OCI-LY3 (cell line): ENCODE measurements at regions not wholly inside any gene's neighbourhood (a gene's known extent, or its start where the extent isn't known, plus 50 kb on each side); places are given as distances from the start of the nearest gene placed in this dataset.

Source experiments
- EZH2phosphoT487 ChIP-seq: fragments of 200-600 bp; shearing (Covaris generic); IDR thresholded peaks from 2 replicates; pipeline ENCODE4 v1.6.1; 2018; ENCODE audit warnings: antibody characterized with exemption, mixed run types, low read depth
- TF ChIP-seq, protein P1 (sequence below): fragments of 200-600, 300-600 bp; sonication (generic); IDR thresholded peaks from 2 replicates; pipeline ENCODE4 v1.5.1; 2014; ENCODE audit warnings: antibody characterized with exemption, low read length, low read depth

DNA sequence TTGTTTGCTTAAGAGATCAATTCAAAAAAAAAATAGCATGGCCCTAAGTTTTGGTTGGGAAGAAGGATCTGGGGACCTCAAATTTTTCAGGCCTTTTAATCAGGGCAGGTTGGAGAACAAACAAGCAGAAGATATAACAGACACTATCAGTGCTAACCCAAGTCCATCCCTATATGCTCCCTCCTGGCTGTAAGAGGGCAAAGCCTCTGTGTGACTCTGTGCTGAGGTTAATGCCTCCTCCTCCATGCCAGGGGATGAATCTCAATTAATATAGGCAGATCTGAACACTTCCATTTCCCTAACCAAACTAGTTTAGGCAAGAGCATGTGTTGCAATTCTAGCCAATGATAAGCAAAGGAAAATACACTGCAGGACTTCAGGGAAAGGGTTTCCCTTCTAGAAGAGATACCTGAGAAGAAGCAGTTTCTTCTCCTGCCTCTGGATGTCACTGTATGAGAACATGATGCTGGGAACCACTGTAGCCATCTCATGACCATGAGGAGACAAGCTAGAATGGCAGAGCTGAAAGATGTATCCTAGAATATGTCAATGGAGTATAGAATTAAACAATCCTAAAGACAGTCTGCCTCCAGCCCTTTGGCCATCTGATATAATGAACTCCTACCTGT, 76.0 kb downstream of the CHD9NB start:
- TF ChIP-seq EZH2phosphoT487 = no peak
- TF ChIP-seq, protein P1, sequence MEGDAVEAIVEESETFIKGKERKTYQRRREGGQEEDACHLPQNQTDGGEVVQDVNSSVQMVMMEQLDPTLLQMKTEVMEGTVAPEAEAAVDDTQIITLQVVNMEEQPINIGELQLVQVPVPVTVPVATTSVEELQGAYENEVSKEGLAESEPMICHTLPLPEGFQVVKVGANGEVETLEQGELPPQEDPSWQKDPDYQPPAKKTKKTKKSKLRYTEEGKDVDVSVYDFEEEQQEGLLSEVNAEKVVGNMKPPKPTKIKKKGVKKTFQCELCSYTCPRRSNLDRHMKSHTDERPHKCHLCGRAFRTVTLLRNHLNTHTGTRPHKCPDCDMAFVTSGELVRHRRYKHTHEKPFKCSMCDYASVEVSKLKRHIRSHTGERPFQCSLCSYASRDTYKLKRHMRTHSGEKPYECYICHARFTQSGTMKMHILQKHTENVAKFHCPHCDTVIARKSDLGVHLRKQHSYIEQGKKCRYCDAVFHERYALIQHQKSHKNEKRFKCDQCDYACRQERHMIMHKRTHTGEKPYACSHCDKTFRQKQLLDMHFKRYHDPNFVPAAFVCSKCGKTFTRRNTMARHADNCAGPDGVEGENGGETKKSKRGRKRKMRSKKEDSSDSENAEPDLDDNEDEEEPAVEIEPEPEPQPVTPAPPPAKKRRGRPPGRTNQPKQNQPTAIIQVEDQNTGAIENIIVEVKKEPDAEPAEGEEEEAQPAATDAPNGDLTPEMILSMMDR = peak; percentile 46
